OCI-LY7 (cell line): ENCODE measurements at regions not wholly inside any gene's neighbourhood (a gene's known extent, or its start where the extent isn't known, plus 50 kb on each side); places are given as distances from the start of the nearest gene placed in this dataset.

ENCODE experiments used
- BruUV-seq: library from RNA; stranded (reverse); fragments of 400-500 nt; replicated peaks from 2 replicates; lab custom pipeline; 2021; lab: Mats Ljungman, UMichigan
- CTCF ChIA-PET: fragments of 300-600 bp; sonication (Branson Sonifier 250); formaldehyde crosslinking; loops from one replicate; lab custom pipeline; 2022; ENCODE audit warnings: antibody characterized with exemption; ENCODE audit not compliant: unreplicated experiment; lab: Charles Lee
- POLR2A ChIA-PET: fragments of 300-600 bp; sonication (Branson Sonifier 250); formaldehyde crosslinking; loops from one replicate; lab custom pipeline; 2022; ENCODE audit warnings: antibody characterized with exemption; lab: Charles Lee
- DNase-seq: peaks from one replicate; pipeline ENCODE4 v3.0.0-alpha.2; 2015; ENCODE audit warnings: low spot score
- H2AFZ ChIP-seq: fragments of 200-600 bp; sonication (generic), shearing (Covaris generic); 2 replicates; pipeline ENCODE4 v1.6.1; 2014; ENCODE audit warnings: mild to moderate bottlenecking, antibody characterized with exemption, low read length, moderate library complexity
- H3K27ac ChIP-seq: fragments of 200-600 bp; sonication (generic); 2 replicates; pipeline ENCODE4 v1.5.1; 2014; ENCODE audit warnings: mixed run types, low read depth, mild to moderate bottlenecking, moderate library complexity, low read length, inconsistent platforms; ENCODE audit not compliant: poor library complexity, severe bottlenecking
- H3K36me3 ChIP-seq: fragments of 200-600 bp; sonication (generic); 2 replicates; pipeline ENCODE4 v1.6.1; 2014; ENCODE audit warnings: mild to moderate bottlenecking, antibody characterized with exemption, low read length, moderate library complexity, mixed read lengths; ENCODE audit not compliant: insufficient read depth
- H3K4me1 ChIP-seq: fragments of 200-600 bp; sonication (generic); 2 replicates; pipeline ENCODE4 v1.5.1; 2014; ENCODE audit warnings: mild to moderate bottlenecking, low read length; ENCODE audit not compliant: insufficient read depth, poor library complexity, severe bottlenecking
- H3K4me2 ChIP-seq: fragments of 200-600 bp; sonication (generic); 2 replicates; pipeline ENCODE4 v1.6.1; 2014; ENCODE audit warnings: mild to moderate bottlenecking, low read length
- H3K4me3 ChIP-seq: fragments of 200-600 bp; sonication (generic); 2 replicates; pipeline ENCODE4 v1.5.1; 2014; ENCODE audit warnings: mild to moderate bottlenecking, low read depth, low read length; ENCODE audit not compliant: poor library complexity, severe bottlenecking
- H3K79me2 ChIP-seq: fragments of 200-600 bp; sonication (generic); 2 replicates; pipeline ENCODE4 v1.6.1; 2016; ENCODE audit warnings: low read depth, mild to moderate bottlenecking, low read length, moderate library complexity, mixed read lengths; ENCODE audit not compliant: insufficient read depth
- H3K9me2 ChIP-seq: fragments of 200-600 bp; sonication (generic); 2 replicates; pipeline ENCODE4 v1.6.1; 2016; ENCODE audit warnings: mild to moderate bottlenecking, low read length, mixed read lengths; ENCODE audit not compliant: insufficient read depth
- H3K9me3 ChIP-seq: fragments of 200-600 bp; sonication (generic); 2 replicates; pipeline ENCODE4 v1.6.1; 2014; ENCODE audit warnings: mild to moderate bottlenecking, mixed run types, low read length, mixed read lengths
- H4K20me1 ChIP-seq: fragments of 200-600 bp; sonication (generic); 2 replicates; pipeline ENCODE4 v1.6.1; 2014; ENCODE audit warnings: mild to moderate bottlenecking, antibody characterized with exemption, low read length, moderate library complexity, mixed read lengths; ENCODE audit not compliant: insufficient read depth
- EZH2phosphoT487 ChIP-seq: fragments of 200-600 bp; sonication (generic); IDR thresholded peaks from 2 replicates; pipeline ENCODE4 v1.6.1; 2018; ENCODE audit warnings: low read depth, borderline replicate concordance, mild to moderate bottlenecking, mixed run types, antibody characterized with exemption, low read length, moderate library complexity, mixed read lengths
- intact Hi-C: fragments of 100-400 bp; cut with micrococcal nuclease; formaldehyde crosslinking; loops from one replicate; pipeline ENCODE4 v1.10.0; 2022; ENCODE audit not compliant: unreplicated experiment
- TF ChIP-seq, protein P1 (sequence below): fragments of 200-600 bp; sonication (generic); conservative IDR thresholded peaks from 2 replicates; pipeline ENCODE4 v1.5.1; 2014; ENCODE audit warnings: mild to moderate bottlenecking, antibody characterized with exemption, low read length, moderate library complexity, mixed read lengths

DNA sequence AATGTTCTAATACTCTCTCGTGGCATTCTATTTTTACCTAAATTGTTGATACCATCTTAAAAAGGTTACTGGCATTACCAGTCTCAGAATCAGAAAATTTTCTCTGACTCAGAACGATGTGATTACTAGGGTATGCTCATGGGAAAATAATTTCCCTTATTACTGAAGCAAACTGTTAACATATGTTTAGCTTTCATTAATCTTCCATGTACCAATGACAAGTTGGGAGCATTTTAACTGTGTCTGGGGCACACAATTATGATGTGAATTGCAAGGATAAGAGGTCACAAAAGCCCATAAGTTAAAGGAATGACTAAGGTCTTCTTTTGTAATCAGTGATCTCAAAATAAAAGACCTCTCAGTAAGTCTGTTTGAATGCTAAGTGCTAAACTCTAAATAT, 1254.6 kb downstream of the PCDH18 start:
- no TSS peak for BruUV-seq
- Histone ChIP-seq H3K27ac (no peak overlapping the region), H3K79me2 (no peaks in the 10 kb centered on the region), H3K9me3 (no peaks in the 10 kb centered on the region), H3K4me3 (no peak overlapping the region), H2AFZ (no peak overlapping the region), H3K4me1 (no peaks in the 10 kb centered on the region), H3K4me2 (no peak overlapping the region), H4K20me1 (no peaks in the 10 kb centered on the region), H3K9me2 (no peaks in the 10 kb centered on the region), H3K36me3 (no peaks in the 10 kb centered on the region)
- no peak for DNase-seq
- intact Hi-C loops, result no loop called here
- ChIA-PET CTCF (no interaction called here), POLR2A (no interaction called here)
- TF ChIP-seq EZH2phosphoT487, result no peak
- TF ChIP-seq, protein P1, sequence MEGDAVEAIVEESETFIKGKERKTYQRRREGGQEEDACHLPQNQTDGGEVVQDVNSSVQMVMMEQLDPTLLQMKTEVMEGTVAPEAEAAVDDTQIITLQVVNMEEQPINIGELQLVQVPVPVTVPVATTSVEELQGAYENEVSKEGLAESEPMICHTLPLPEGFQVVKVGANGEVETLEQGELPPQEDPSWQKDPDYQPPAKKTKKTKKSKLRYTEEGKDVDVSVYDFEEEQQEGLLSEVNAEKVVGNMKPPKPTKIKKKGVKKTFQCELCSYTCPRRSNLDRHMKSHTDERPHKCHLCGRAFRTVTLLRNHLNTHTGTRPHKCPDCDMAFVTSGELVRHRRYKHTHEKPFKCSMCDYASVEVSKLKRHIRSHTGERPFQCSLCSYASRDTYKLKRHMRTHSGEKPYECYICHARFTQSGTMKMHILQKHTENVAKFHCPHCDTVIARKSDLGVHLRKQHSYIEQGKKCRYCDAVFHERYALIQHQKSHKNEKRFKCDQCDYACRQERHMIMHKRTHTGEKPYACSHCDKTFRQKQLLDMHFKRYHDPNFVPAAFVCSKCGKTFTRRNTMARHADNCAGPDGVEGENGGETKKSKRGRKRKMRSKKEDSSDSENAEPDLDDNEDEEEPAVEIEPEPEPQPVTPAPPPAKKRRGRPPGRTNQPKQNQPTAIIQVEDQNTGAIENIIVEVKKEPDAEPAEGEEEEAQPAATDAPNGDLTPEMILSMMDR, result no peak

DNA sequence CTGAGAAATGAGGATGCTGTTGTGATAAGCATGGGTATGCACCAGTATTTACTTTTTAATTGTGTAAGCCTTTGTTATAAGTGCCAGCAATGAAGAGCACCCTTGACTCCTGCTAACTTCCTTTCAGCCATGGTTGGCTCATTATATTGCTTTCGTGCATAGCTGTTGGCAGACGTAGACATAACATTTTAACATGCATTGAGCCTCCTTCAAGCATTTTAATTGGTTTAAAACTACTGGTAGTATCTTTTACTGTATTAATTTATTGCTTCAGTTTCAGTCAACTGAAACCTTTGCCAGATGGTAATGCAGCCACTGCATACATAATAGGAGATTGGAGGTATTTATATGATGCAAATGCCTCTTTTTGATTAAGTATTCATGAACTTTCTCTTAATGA, 1285.4 kb downstream of the PCDH18 start:
- H3K4me3 ChIP-seq, result no peak overlapping the region
- intact Hi-C loops, result no loop called here
- H4K20me1 ChIP-seq, result no peaks in the 10 kb centered on the region
- H3K4me2 ChIP-seq, result no peak overlapping the region
- no peaks in the 10 kb centered on the region for H3K4me1 ChIP-seq
- DNase-seq, result no peak
- ChIA-PET CTCF (no interaction called here), POLR2A (no interaction called here)
- TF ChIP-seq, protein P1, result no peak
- TF ChIP-seq EZH2phosphoT487, result no peak
- H3K9me2 ChIP-seq, result no peaks in the 10 kb centered on the region
- H2AFZ ChIP-seq, result no peak overlapping the region
- no TSS peak for BruUV-seq
- no peaks in the 10 kb centered on the region for H3K9me3 ChIP-seq
- no peaks in the 10 kb centered on the region for H3K79me2 ChIP-seq
- H3K36me3 ChIP-seq, result no peaks in the 10 kb centered on the region
- H3K27ac ChIP-seq, result no peak overlapping the region

DNA sequence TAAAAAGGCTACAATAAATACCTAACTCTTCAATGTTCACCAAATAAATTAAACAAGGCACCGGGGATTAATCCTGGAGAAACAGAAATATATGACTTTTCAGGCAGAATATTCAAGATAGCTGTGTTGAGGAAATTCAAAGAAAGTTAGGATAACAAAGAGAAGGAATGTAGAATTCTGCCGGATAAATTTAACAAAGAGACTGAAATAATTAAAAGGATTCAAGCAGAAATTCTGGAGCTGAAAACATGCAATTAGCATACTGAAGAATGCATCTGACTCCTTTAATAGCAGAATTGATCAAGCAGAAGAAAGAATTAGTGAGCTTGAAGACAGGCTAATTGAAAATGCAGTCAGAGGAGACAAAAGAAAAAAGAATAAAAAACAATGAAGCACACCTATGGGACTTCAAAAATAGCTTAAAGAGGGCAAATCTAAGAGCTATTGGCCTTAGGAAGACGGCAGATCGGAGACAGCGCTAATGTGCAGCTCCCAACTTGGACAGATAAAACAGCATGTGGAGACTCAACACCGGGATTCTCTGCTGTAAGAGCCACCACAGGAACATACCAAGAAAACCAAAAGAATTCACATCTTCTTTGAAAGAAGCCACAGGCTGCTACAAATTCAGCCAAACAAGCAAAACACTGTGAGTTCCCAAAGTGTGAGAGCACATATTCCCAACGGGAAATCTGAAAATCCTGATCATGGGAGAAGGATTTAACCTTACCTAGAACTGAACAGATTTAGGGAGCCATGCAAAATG, 1290.9 kb downstream of the PCDH18 start:
- no peaks in the 10 kb centered on the region for H4K20me1 ChIP-seq
- H2AFZ ChIP-seq, result no peak overlapping the region
- no peak overlapping the region for H3K27ac ChIP-seq
- no peak for TF ChIP-seq EZH2phosphoT487
- TF ChIP-seq, protein P1, result no peak
- CTCF ChIA-PET, result no interaction called here
- no peak overlapping the region for H3K4me2 ChIP-seq
- H3K9me2 ChIP-seq, result no peaks in the 10 kb centered on the region
- no peak for DNase-seq
- H3K4me3 ChIP-seq, result no peak overlapping the region
- H3K4me1 ChIP-seq, result no peaks in the 10 kb centered on the region
- H3K36me3 ChIP-seq, result no peaks in the 10 kb centered on the region
- no TSS peak for BruUV-seq
- intact Hi-C loops, result no loop called here
- POLR2A ChIA-PET, result interaction anchor here (0.8 kb wide), 2 partner anchors 9 to 506 kb away, joined by 3 read pairs; no protein-coding TSS in a partner anchor
- peaks cover 12% of the 10 kb centered on the region; the same call in 1 of the 2 replicates for H3K9me3 ChIP-seq
- no peaks in the 10 kb centered on the region for H3K79me2 ChIP-seq
